ENCODE measurements at regions not wholly inside any gene's neighbourhood (a gene's known extent, or its start where the extent isn't known, plus 50 kb on each side); places are given as distances from the start of the nearest gene placed in this dataset.

- H3K9me3 Mint-ChIP-seq: peaks cover 7 to 11% of the 10 kb centered on the region in 2 donors
- H3K36me3 Mint-ChIP-seq: peaks cover 0 to 14% of the 10 kb centered on the region in 2 donors
- no peak for DNase-seq (ENCODE audit: low spot score in 2 of 2)
- no peak overlapping the region for H3K27ac Mint-ChIP-seq
- ATAC-seq: no peak
Measured at GRCh38 chr18:78393086-78393862, 586.3 kb upstream of the SALL3 start.

DNA sequence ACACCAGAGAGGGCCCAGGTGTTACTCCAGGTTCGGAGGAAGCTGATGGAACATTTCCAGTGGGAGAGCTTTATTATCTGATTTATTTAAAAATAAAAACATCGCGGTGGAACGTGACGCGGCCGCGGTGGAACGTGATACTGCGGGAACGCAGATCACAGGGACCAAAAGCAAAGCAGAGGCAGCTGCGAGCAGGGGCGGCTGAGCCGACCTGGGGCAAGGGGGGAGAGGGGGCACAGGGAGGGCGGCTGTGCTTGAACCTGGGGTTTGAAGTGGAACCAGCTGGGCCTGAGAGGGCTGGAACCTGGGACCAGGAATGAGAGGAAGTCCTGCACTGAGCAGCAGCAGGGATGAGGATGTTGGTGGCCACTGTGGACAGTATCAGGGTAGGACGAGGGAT lies 583.5 kb upstream of the SALL3 start:
- ATAC-seq: no peak
- peaks cover 0 to 4% of the 10 kb centered on the region in 2 donors for H3K36me3 Mint-ChIP-seq
- no peaks in the 10 kb centered on the region for H3K9me3 Mint-ChIP-seq
- no peak overlapping the region for H3K27ac Mint-ChIP-seq
- no peak for DNase-seq (ENCODE audit: low spot score in 2 of 2)

DNA sequence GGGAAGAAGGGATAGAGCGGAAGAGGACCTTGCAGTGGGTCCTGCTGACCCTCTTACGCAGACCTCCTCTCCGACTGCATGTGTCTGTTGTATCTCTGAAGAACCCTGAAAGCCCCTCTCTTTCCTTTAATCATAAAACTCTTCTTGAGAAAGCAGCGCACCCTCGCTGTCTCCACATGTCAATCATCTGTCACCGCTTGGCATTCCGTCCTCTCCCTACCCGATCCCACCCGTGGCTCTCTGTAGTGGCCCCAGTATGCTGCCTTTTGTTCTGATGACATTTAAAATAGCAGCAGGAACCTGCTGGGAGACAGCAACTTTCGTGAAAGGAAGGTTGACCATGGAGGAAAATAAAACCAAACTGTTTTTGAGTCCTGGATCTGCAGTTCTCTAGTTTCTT lies 582.9 kb upstream of the SALL3 start:
- Mint-ChIP-seq H3K27ac (no peak overlapping the region), H3K36me3 (no peaks in the 10 kb centered on the region), H3K9me3 (no peaks in the 10 kb centered on the region)
- ATAC-seq: no peak
- DNase-seq (ENCODE audit: low spot score in 2 of 2): no peak

DNA sequence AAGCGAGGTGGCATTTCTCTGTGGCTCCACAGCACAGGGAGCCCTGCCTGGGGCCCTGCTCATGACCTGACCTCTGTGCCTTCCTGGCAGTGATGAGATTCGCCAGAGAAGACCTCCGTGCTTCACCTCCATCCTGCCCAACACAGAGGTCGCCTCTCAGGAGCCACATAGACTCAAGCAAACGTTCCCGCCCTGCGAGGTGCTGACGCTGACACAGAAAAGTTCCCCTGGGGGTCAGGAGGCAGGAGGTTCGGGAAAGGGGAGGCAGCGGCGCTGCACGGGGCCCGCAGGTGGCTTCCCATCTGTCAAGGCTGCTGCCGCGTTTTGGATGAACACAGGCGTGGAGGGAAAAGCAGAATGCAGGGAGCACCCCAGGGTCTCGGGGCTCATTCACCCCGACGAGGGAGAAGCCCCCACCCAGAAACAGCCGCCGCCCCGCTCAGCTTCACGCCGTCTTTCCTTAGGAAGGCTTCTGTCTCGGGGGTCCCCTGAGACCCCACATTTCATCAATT lies 579.6 kb upstream of the SALL3 start:
- no peak overlapping the region for H3K27ac Mint-ChIP-seq
- DNase-seq (ENCODE audit: low spot score in 2 of 2) (no peak), ATAC-seq (no peak)
- no peaks in the 10 kb centered on the region for H3K9me3 Mint-ChIP-seq
- H3K36me3 Mint-ChIP-seq: peaks cover 0 to 3% of the 10 kb centered on the region in 2 donors

GRCh38 chr18:78402440-78402839 lies 577.2 kb upstream of the SALL3 start:
- no peaks in the 10 kb centered on the region for H3K9me3 Mint-ChIP-seq
- H3K27ac Mint-ChIP-seq: no peak overlapping the region
- ATAC-seq (no peak), DNase-seq (ENCODE audit: low spot score in 2 of 2) (no peak)
- H3K36me3 Mint-ChIP-seq: peaks cover 0 to 6% of the 10 kb centered on the region in 2 donors

GRCh38 chr18:78402966-78403365 lies 576.7 kb upstream of the SALL3 start:
- Mint-ChIP-seq H3K36me3 (peaks cover 0 to 6% of the 10 kb centered on the region in 2 donors), H3K9me3 (no peaks in the 10 kb centered on the region), H3K27ac (no peak overlapping the region)
- ATAC-seq: no peak
- DNase-seq (ENCODE audit: low spot score in 2 of 2): no peak

GRCh38 chr18:78403371-78403770 lies 576.2 kb upstream of the SALL3 start:
- DNase-seq (ENCODE audit: low spot score in 2 of 2) (no peak), ATAC-seq (no peak)
- H3K9me3 Mint-ChIP-seq: no peaks in the 10 kb centered on the region
- H3K36me3 Mint-ChIP-seq: peaks cover 0 to 6% of the 10 kb centered on the region in 2 donors
- H3K27ac Mint-ChIP-seq: no peak overlapping the region

- ATAC-seq: no peak
- H3K9me3 Mint-ChIP-seq: no peaks in the 10 kb centered on the region
- peaks cover 0 to 6% of the 10 kb centered on the region in 2 donors for H3K36me3 Mint-ChIP-seq
- DNase-seq (ENCODE audit: low spot score in 2 of 2): no peak
- no peak overlapping the region for H3K27ac Mint-ChIP-seq
Measured at GRCh38 chr18:78405763-78406162, 573.9 kb upstream of the SALL3 start.

- DNase-seq (ENCODE audit: low spot score in 2 of 2): no peak
- H3K36me3 Mint-ChIP-seq: peaks cover 0 to 6% of the 10 kb centered on the region in 2 donors
- no peaks in the 10 kb centered on the region for H3K9me3 Mint-ChIP-seq
- H3K27ac Mint-ChIP-seq: peak overlapping the region in 1 of 2 donors; percentile 92
- no peak for ATAC-seq
Measured at GRCh38 chr18:78406743-78407465, 572.7 kb upstream of the SALL3 start.

GRCh38 chr18:78407466-78407844 lies 572.2 kb upstream of the SALL3 start:
- no peak overlapping the region for H3K27ac Mint-ChIP-seq
- H3K9me3 Mint-ChIP-seq: no peaks in the 10 kb centered on the region
- DNase-seq (ENCODE audit: low spot score in 2 of 2) (no peak), ATAC-seq (no peak)
- peaks cover 0 to 6% of the 10 kb centered on the region in 2 donors for H3K36me3 Mint-ChIP-seq

DNA sequence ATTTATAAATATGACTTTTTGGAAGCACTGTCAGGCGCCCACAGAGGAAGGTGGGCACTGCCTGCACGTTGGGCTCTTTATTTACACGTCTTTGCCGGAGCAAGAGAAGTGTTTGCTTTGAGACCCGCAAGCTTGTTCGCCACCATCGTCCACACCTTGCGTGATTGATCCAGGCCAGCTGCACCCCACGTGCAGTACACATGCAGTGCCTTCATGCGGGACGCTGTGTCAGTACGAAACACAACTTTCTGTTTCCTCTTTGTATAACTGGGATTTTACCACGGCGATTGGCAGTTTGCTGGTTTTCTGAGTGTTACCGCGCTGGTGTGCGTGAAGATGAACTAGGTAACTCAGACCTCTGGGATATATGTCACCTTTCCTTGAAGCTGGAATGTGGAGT lies 571.0 kb upstream of the SALL3 start:
- Mint-ChIP-seq H3K9me3 (no peaks in the 10 kb centered on the region), H3K36me3 (peaks cover 0 to 6% of the 10 kb centered on the region in 2 donors), H3K27ac (no peak overlapping the region)
- no peak for DNase-seq (ENCODE audit: low spot score in 2 of 2)
- no peak for ATAC-seq

DNA sequence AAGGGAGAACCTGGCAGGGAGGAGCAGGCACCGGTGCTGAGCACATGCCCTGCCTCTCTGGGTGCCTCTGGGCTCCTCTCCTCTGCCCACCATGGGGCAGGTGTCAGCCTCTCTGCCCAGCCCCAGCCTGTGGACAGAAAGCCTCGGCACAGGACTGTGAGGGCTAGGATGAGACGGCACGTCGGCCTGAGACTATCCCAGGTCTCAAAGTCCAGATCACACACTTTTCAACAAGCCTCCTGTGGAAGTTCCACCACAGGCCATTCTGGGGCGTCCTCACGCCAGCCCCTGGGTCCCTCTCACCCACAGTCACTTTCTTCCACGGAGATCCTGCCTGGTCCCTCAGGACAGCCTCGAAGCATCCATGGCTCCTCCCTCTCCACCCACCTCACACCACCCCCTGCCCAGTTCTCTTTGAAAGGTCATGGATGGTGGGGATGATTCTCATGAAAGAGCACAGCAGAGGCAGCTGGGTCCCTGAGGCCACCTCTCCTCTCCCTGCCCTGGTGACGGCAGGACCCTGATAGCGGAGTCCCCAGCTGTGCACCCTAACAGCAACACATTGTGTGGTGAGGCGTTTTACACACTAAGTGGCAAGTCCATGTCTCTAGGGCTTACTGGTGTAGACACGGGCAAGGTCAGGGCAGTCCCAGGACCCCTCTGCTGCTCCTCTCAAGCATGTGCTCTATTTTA lies 569.4 kb upstream of the SALL3 start:
- Mint-ChIP-seq H3K36me3 (peaks cover 0 to 1% of the 10 kb centered on the region in 2 donors), H3K9me3 (no peaks in the 10 kb centered on the region), H3K27ac (no peak overlapping the region)
- ATAC-seq (no peak), DNase-seq (ENCODE audit: low spot score in 2 of 2) (no peak)

DNA sequence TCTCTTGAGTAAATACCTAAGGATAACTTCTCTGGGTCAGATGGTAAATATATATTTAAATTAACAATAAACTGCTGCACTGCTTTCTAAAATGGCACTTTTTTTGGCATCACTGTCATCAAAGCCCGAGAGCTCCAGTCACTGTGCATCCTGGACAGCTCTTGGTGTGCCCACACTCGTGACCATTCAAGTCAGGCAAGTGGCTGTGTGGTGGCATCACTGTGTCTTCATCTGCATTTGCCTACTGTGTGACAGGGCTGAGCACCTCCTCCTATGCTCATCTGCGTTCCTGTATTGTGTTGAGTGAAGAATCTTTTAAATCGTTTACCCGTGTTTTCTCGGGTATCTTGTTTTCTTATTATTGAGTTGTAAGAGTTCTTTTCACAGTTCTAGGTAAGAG lies 568.1 kb upstream of the SALL3 start:
- H3K36me3 Mint-ChIP-seq: no peaks in the 10 kb centered on the region
- DNase-seq (ENCODE audit: low spot score in 2 of 2) (no peak), ATAC-seq (no peak)
- H3K27ac Mint-ChIP-seq: no peak overlapping the region
- no peaks in the 10 kb centered on the region for H3K9me3 Mint-ChIP-seq

DNA sequence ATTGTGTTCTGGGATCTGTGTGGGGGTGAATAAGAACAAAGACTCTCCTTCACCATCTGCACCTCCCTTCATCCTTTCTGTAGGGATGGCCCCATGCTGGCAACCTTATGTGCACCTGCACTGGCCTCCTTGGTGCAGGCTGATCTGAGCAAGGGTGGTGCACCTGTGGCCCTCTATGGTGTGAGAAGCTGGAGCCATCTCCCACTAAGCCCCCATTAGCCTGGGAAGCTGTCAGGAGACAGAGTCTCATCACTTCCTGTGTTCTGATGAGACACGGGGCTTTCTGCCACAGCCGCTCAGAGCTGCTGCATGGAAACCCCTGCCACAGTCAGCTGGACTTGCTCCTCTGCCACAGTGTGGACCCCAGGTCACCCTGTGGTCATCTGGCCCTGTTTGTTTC lies 565.3 kb upstream of the SALL3 start:
- Mint-ChIP-seq H3K36me3 (no peaks in the 10 kb centered on the region), H3K27ac (no peak overlapping the region), H3K9me3 (no peaks in the 10 kb centered on the region)
- ATAC-seq (no peak), DNase-seq (ENCODE audit: low spot score in 2 of 2) (no peak)

GRCh38 chr18:78416853-78417252 lies 562.8 kb upstream of the SALL3 start:
- Mint-ChIP-seq H3K9me3 (no peaks in the 10 kb centered on the region), H3K27ac (no peak overlapping the region), H3K36me3 (no peaks in the 10 kb centered on the region)
- ATAC-seq: no peak
- no peak for DNase-seq (ENCODE audit: low spot score in 2 of 2)

GRCh38 chr18:78418379-78418778 lies 561.2 kb upstream of the SALL3 start:
- ATAC-seq (no peak), DNase-seq (ENCODE audit: low spot score in 2 of 2) (no peak)
- Mint-ChIP-seq H3K27ac (no peak overlapping the region), H3K36me3 (no peaks in the 10 kb centered on the region), H3K9me3 (no peaks in the 10 kb centered on the region)

DNA sequence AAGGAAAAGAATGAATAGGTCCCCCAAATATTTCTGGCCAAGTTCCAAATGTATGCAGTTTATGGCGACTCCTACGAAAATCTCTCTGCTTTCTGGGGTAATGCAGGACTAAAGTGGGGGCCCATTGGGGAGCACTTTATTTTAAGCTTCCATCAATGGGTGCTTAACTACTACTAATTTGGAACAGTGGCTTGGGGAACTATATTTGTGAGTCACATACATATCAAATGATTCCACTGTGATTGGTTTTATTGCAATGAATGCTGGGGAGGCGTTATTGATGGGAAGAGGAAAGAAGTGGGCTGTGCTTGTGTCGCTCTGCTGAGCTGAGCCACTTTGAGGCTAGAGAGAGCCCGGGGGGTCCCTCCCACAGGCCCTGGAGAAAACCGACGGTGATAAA lies 560.4 kb upstream of the SALL3 start:
- ATAC-seq: no peak
- H3K36me3 Mint-ChIP-seq: no peaks in the 10 kb centered on the region
- no peak overlapping the region for H3K27ac Mint-ChIP-seq
- H3K9me3 Mint-ChIP-seq: no peaks in the 10 kb centered on the region
- DNase-seq (ENCODE audit: low spot score in 2 of 2): no peak
